Peyer's patch (tissue), 4 donors: ENCODE measurements at regions not wholly inside any gene's neighbourhood (a gene's known extent, or its start where the extent isn't known, plus 50 kb on each side); places are given as distances from the start of the nearest gene placed in this dataset.

Experiments used
- POLR2A ChIP-seq, 2 donors: fragments of 450-650 bp; IDR thresholded peaks; one replicate each; pipeline ENCODE4 v1.5.1; 2017; ENCODE audit warnings: antibody characterized with exemption in 2 of 2, mild to moderate bottlenecking in 2 of 2, moderate library complexity in 2 of 2
- TF ChIP-seq, protein P1 (sequence below), 6 experiments: fragments of 450-650 bp in 4 of 6; fragments of 200-600 bp in 2 of 6; sonication (generic) in 1 of 6; IDR thresholded peaks; one replicate each; pipeline ENCODE4 v1.5.1; 2017 to 2019; ENCODE audit warnings: antibody characterized with exemption in 6 of 6, mild to moderate bottlenecking in 3 of 6, moderate library complexity in 1 of 6

DNA sequence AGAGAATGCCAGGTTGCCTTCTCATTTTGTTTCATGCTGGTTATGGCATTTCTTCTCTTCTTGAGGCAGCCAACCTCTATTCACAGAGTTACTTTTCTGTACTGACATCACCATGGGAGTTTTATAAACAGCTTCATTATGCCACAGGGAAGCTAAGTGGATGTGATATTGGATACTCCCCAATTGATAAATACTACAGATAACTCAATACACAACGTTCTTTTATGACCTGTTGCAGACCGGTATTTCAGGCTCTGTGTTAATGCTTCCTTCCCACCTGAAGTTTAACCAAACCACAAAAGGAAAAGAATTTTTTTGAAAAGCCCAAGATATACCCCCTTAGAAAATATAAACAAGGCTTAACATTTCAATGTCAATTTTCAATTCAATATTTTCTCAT is 258.3 kb upstream of the SOX11 start:
- TF ChIP-seq, protein P1, sequence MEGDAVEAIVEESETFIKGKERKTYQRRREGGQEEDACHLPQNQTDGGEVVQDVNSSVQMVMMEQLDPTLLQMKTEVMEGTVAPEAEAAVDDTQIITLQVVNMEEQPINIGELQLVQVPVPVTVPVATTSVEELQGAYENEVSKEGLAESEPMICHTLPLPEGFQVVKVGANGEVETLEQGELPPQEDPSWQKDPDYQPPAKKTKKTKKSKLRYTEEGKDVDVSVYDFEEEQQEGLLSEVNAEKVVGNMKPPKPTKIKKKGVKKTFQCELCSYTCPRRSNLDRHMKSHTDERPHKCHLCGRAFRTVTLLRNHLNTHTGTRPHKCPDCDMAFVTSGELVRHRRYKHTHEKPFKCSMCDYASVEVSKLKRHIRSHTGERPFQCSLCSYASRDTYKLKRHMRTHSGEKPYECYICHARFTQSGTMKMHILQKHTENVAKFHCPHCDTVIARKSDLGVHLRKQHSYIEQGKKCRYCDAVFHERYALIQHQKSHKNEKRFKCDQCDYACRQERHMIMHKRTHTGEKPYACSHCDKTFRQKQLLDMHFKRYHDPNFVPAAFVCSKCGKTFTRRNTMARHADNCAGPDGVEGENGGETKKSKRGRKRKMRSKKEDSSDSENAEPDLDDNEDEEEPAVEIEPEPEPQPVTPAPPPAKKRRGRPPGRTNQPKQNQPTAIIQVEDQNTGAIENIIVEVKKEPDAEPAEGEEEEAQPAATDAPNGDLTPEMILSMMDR (IDR thresholded peaks at IDR 0.05): no peak
- TF ChIP-seq POLR2A (IDR thresholded peaks at IDR 0.05): no peak
